ENCODE measurements at regions not wholly inside any gene's neighbourhood (a gene's known extent, or its start where the extent isn't known, plus 50 kb on each side); places are given as distances from the start of the nearest gene placed in this dataset.
A peak's percentile ranks its signal among the peaks of the same experiment; 100 is the strongest.
"Not testable (repeated sequence)": the region's sequence is repeated elsewhere in the genome, so short reads cannot be mapped to it uniquely, and the experiment has no call there.

- no peak overlapping the region for H3K4me3 ChIP-seq (ENCODE audit: low read depth, low read length)
- H3K27me3 ChIP-seq (ENCODE audit: control insufficient read depth, insufficient read depth, low read length) = no peaks in the 10 kb centered on the region
- DNase-seq (ENCODE audit: low read depth) = no peak
- TF ChIP-seq, protein P1, sequence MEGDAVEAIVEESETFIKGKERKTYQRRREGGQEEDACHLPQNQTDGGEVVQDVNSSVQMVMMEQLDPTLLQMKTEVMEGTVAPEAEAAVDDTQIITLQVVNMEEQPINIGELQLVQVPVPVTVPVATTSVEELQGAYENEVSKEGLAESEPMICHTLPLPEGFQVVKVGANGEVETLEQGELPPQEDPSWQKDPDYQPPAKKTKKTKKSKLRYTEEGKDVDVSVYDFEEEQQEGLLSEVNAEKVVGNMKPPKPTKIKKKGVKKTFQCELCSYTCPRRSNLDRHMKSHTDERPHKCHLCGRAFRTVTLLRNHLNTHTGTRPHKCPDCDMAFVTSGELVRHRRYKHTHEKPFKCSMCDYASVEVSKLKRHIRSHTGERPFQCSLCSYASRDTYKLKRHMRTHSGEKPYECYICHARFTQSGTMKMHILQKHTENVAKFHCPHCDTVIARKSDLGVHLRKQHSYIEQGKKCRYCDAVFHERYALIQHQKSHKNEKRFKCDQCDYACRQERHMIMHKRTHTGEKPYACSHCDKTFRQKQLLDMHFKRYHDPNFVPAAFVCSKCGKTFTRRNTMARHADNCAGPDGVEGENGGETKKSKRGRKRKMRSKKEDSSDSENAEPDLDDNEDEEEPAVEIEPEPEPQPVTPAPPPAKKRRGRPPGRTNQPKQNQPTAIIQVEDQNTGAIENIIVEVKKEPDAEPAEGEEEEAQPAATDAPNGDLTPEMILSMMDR (IDR thresholded peaks at IDR 0.05; ENCODE audit: insufficient read depth, low read length, poor library complexity, severe bottlenecking) = no peak
- no peaks in the 10 kb centered on the region for H3K36me3 ChIP-seq (ENCODE audit: control insufficient read depth, insufficient read depth, low read length)
Measured at GRCh38 chr2:14480120-14480519, 152.4 kb upstream of the LRATD1 start.

GRCh38 chr2:14480906-14481305 lies 151.6 kb upstream of the LRATD1 start:
- TF ChIP-seq, protein P1 (IDR thresholded peaks at IDR 0.05; ENCODE audit: insufficient read depth, low read length, poor library complexity, severe bottlenecking) = no peak
- Histone ChIP-seq H3K4me3 (ENCODE audit: low read depth, low read length) (no peak overlapping the region), H3K27me3 (ENCODE audit: control insufficient read depth, insufficient read depth, low read length) (no peaks in the 10 kb centered on the region), H3K36me3 (ENCODE audit: control insufficient read depth, insufficient read depth, low read length) (no peaks in the 10 kb centered on the region)
- no peak for DNase-seq (ENCODE audit: low read depth)

DNA sequence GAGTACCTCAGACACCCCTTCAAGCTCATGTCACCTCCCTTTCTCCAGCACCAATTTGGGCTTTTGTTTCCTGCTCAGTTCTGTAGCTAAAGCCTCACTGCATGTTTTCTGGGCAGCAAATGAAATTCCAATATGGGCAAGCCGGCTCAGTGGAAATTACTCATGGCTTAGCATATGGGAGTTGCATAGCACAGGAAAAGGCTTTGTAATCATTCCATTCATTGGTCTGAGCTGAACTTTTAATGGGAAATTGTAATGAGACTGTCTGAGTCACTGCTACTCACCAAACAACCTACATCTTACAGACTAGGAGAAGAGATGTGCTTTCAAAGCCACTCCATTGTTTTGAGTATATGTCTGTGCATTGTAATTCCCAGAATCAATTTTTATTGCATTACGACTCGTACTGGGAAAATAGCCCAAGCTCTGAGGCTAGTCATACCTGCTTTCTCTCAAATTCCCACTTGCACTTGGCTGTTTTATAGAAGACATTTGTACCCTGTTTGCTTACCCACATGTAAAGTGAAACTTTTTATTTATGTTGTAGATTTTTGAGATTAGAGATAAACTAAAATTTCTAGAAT lies 139.5 kb upstream of the LRATD1 start:
- TF ChIP-seq, protein P1 (IDR thresholded peaks at IDR 0.05; ENCODE audit: insufficient read depth, low read length, poor library complexity, severe bottlenecking) = no peak
- peak; percentile 82 for DNase-seq (ENCODE audit: low read depth)
- no peak overlapping the region for H3K4me3 ChIP-seq (ENCODE audit: low read depth, low read length)
- no peaks in the 10 kb centered on the region for H3K36me3 ChIP-seq (ENCODE audit: control insufficient read depth, insufficient read depth, low read length)
- no peaks in the 10 kb centered on the region for H3K27me3 ChIP-seq (ENCODE audit: control insufficient read depth, insufficient read depth, low read length)

DNA sequence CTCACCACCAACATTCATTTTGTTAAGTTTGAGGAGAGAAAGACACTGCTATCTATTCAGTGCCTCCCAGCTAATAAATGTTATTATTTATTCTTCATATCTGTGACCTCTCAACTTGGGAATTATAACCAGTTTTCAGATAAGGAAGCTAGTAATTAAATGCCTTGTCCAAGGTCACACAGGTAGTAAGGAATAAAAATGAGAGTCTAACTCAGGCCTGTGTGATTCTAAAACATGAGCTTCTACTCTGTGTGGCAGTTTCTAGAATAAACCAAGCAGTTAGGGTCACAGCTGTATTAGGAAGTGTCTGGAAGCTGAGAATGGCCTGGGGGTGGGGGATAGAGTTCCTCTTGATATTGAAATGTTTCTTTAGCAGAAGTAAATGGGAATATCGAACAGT lies 137.8 kb upstream of the LRATD1 start:
- TF ChIP-seq, protein P1 (IDR thresholded peaks at IDR 0.05; ENCODE audit: insufficient read depth, low read length, poor library complexity, severe bottlenecking) = no peak
- Histone ChIP-seq H3K27me3 (ENCODE audit: control insufficient read depth, insufficient read depth, low read length) (no peaks in the 10 kb centered on the region), H3K4me3 (ENCODE audit: low read depth, low read length) (no peak overlapping the region), H3K36me3 (ENCODE audit: control insufficient read depth, insufficient read depth, low read length) (no peaks in the 10 kb centered on the region)
- no peak for DNase-seq (ENCODE audit: low read depth)

DNA sequence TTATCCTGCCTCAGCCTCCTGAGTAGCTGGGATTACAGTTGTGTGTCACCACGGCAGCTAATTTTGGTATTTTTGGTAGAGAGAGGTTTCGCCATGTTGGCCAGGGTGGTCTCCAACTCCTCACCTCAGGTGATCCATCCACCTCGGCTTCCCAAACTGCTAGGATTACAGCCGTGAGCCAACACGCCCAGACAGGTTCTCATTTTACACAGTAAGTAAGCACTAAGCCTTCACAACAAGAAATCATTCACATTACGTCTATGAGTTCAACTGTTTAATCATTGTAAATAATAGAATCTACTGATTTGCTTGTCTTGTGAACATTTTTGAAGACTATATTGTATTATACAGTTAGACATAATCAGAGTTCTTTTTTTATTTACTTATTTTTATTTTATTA lies 131.5 kb upstream of the LRATD1 start:
- TF ChIP-seq, protein P1 (IDR thresholded peaks at IDR 0.05; ENCODE audit: insufficient read depth, low read length, poor library complexity, severe bottlenecking) = no peak
- Histone ChIP-seq H3K36me3 (ENCODE audit: control insufficient read depth, insufficient read depth, low read length) (no peaks in the 10 kb centered on the region), H3K4me3 (ENCODE audit: low read depth, low read length) (no peak overlapping the region), H3K27me3 (ENCODE audit: control insufficient read depth, insufficient read depth, low read length) (no peaks in the 10 kb centered on the region)
- DNase-seq (ENCODE audit: low read depth) = no peak

DNA sequence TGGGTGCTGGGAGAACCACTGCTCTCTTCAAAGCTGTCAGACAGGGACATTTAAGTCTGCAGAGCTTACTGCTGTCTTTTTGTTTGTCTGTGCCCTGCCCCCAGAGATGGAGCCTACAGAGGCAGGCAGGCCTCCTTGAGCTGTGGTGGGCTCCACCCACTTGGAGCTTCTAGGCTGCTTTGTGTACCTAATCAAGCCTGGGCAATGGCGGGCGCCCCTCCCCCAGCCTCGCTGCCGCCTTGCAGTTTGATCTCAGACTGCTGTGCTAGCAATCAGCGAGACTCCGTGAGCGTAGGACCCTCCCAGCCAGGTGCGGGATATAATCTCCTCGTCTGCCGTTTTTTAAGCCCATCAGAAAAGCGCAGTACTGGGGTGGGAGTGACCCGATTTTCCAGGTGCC lies 125.6 kb upstream of the LRATD1 start:
- not testable (repeated sequence) for H3K4me3 ChIP-seq (ENCODE audit: low read depth, low read length); H3K27me3 ChIP-seq (ENCODE audit: control insufficient read depth, insufficient read depth, low read length); DNase-seq (ENCODE audit: low read depth); H3K36me3 ChIP-seq (ENCODE audit: control insufficient read depth, insufficient read depth, low read length)

All from kidney epithelial cell (primary cell).